HepG2 (cell line): ENCODE measurements at regions not wholly inside any gene's neighbourhood (a gene's known extent, or its start where the extent isn't known, plus 50 kb on each side); places are given as distances from the start of the nearest gene placed in this dataset.

ENCODE experiments used
- ATAC-seq: fragments of 200-7000 bp; cut with Tn5 transposase; 3 replicates; pipeline ENCODE4 v1.9.1; 2020; ENCODE audit warnings: mild to moderate bottlenecking, moderate library complexity
- BruUV-seq: library from RNA; stranded (reverse); fragments of 400-500 nt; replicated peaks from 2 replicates; lab custom pipeline; 2021; lab: Mats Ljungman, UMichigan
- CTCF ChIA-PET: fragments of 300-600 bp; formaldehyde crosslinking; extraction: SDS; loops from one replicate; lab custom pipeline; 2021; ENCODE audit warnings: low total read pairs, inconsistent platforms, low intra/inter-chr PET ratio; lab: Yijun Ruan, JAX
- POLR2A ChIA-PET: fragments of 350-600 bp; sonication (Branson Sonifier 250); formaldehyde crosslinking; loops from one replicate; lab custom pipeline; 2020; ENCODE audit warnings: antibody characterized with exemption, inconsistent platforms; lab: Yijun Ruan, JAX
- DNase-seq: peaks from one replicate; pipeline ENCODE4 v3.0.0-alpha.2; 2015; ENCODE audit warnings: low spot score
- FAIRE-seq: peaks from 3 replicates; lab custom pipeline; 2011; peaks lifted over from hg19 to GRCh38; lab: Jason Lieb, UNC
- H2AFZ ChIP-seq: one replicate; pipeline ENCODE4 v1.6.1; 2011; ENCODE audit warnings: low read length, inconsistent platforms
- H3K27ac ChIP-seq: fragments of 300-600 bp; 3 replicates; pipeline ENCODE4 v1.8.0; 2011; ENCODE audit warnings: mixed run types, mild to moderate bottlenecking, mixed read lengths, low read length, inconsistent platforms; ENCODE audit not compliant: insufficient read depth; ENCODE audit errors: extremely low read length
- H3K27me3 ChIP-seq, 2 experiments: fragments of 200-600 bp in 1 of 2; 2 replicates in 1 of 2; 3 replicates in 1 of 2; pipeline versions ENCODE4 v1.6.0 to v1.8.0; 2011; ENCODE audit warnings: low read length in 2 of 2, mild to moderate bottlenecking in 2 of 2, moderate library complexity in 2 of 2, inconsistent platforms in 1 of 2; ENCODE audit not compliant: insufficient read depth in 2 of 2, control insufficient read depth in 1 of 2
- H3K36me3 ChIP-seq, 2 experiments: fragments of 200-600 bp in 1 of 2; replicated peaks in 1 of 2; 2 replicates in 1 of 2; 3 replicates in 1 of 2; pipeline versions ENCODE4 v1.5.1 to v1.8.0; 2011; ENCODE audit warnings: low read length in 2 of 2, inconsistent platforms in 1 of 2; ENCODE audit not compliant: insufficient read depth in 2 of 2, control insufficient read depth in 1 of 2
- H3K4me1 ChIP-seq: 2 replicates; pipeline ENCODE4 v1.5.1; 2012; ENCODE audit warnings: low read length, inconsistent platforms; ENCODE audit not compliant: insufficient read depth
- H3K4me2 ChIP-seq: 2 replicates; pipeline ENCODE4 v1.6.0; 2011; ENCODE audit warnings: low read depth, low read length, inconsistent platforms
- H3K4me3 ChIP-seq, 3 experiments: fragments of 200-600 bp in 1 of 3; sonication (generic), shearing (Covaris generic) in 1 of 3; replicated peaks in 1 of 3; 2 replicates each; pipeline ENCODE4 v1.5.1; 2011 to 2016; ENCODE audit warnings: low read length in 3 of 3, inconsistent platforms in 2 of 3, low read depth in 2 of 3, mild to moderate bottlenecking in 2 of 3, control low read depth in 1 of 3, mixed read lengths in 1 of 3; ENCODE audit not compliant: insufficient read depth in 1 of 3
- H3K79me2 ChIP-seq: one replicate; pipeline ENCODE4 v1.6.1; 2011; ENCODE audit warnings: low read length, inconsistent platforms; ENCODE audit not compliant: insufficient read depth
- H3K9ac ChIP-seq: 2 replicates; pipeline ENCODE4 v1.6.0; 2011; ENCODE audit warnings: mild to moderate bottlenecking, low read depth, low read length, inconsistent platforms; ENCODE audit not compliant: insufficient read depth
- H3K9me3 ChIP-seq: 2 replicates; pipeline ENCODE4 v1.5.1; 2012; ENCODE audit warnings: mild to moderate bottlenecking, low read length
- H4K20me1 ChIP-seq: 2 replicates; pipeline ENCODE4 v1.6.0; 2011; ENCODE audit warnings: inconsistent platforms, mild to moderate bottlenecking, low read length, moderate library complexity; ENCODE audit not compliant: insufficient read depth
- AGO1 ChIP-seq: fragments of 200-400 bp; formaldehyde crosslinking; IDR thresholded peaks from 2 replicates; pipeline ENCODE4 v1.6.1; 2017; ENCODE audit warnings: mild to moderate bottlenecking, low read depth, low read length, moderate library complexity; ENCODE audit not compliant: poor library complexity, severe bottlenecking
- ARNTL ChIP-seq: sonication (generic); formaldehyde crosslinking; IDR thresholded peaks from 2 replicates; pipeline ENCODE4 v1.4.0; 2020; ENCODE audit warnings: mild to moderate bottlenecking, missing genetic modification reagents
- EHMT2 ChIP-seq: fragments of 200-600 bp; sonication (generic); IDR thresholded peaks from 2 replicates; pipeline ENCODE4 v1.7.0; 2017; ENCODE audit warnings: antibody characterized with exemption, low read depth, low read length, borderline replicate concordance
- FOXO1 ChIP-seq: sonication (generic); formaldehyde crosslinking; IDR thresholded peaks from 2 replicates; pipeline ENCODE4 v1.4.0; 2020; ENCODE audit warnings: missing genetic modification reagents
- MATR3 ChIP-seq: sonication (generic); formaldehyde crosslinking; IDR thresholded peaks from 2 replicates; pipeline ENCODE4 v1.4.0; 2020; ENCODE audit warnings: missing genetic modification reagents
- NR2F2 ChIP-seq: IDR thresholded peaks from 2 replicates; pipeline ENCODE4 v1.6.1; 2012; ENCODE audit warnings: low read depth, inconsistent platforms, borderline replicate concordance
- PHF5A ChIP-seq: IDR thresholded peaks from one replicate; pipeline ENCODE4 v1.6.1; 2018; ENCODE audit warnings: low read depth, missing genetic modification reagents; ENCODE audit not compliant: unreplicated experiment
- TSC22D2 ChIP-seq: sonication (generic); formaldehyde crosslinking; IDR thresholded peaks from 2 replicates; pipeline ENCODE4 v1.5.1; 2020; ENCODE audit warnings: missing genetic modification reagents, mild to moderate bottlenecking, borderline replicate concordance
- ZNF703 ChIP-seq: sonication (generic); formaldehyde crosslinking; IDR thresholded peaks from 2 replicates; pipeline ENCODE4 v1.5.1; 2020; ENCODE audit warnings: missing genetic modification reagents, mild to moderate bottlenecking, moderate library complexity, borderline replicate concordance
- ZNF878 ChIP-seq: sonication (generic); formaldehyde crosslinking; IDR thresholded peaks from 2 replicates; pipeline ENCODE4 v1.8.1; 2023; ENCODE audit warnings: mild to moderate bottlenecking, missing genetic modification reagents, moderate library complexity
- WGBS: methylation state at CpG from one replicate; pipeline ENCODE4 v1.1.6; 2017; ENCODE audit warnings: low lambda C conversion rate; 5-methylcytosine and 5-hydroxymethylcytosine counted together
- in situ Hi-C: cut with HindIII; loops from 2 replicates; pipeline ENCODE4 v1.10.0; 2017; ENCODE audit warnings: low pct_unique_long_range_greater_than_20kb; ENCODE audit not compliant: extremely low pct_ligation_motif_present
- intact Hi-C: fragments of 100-400 bp; cut with micrococcal nuclease; formaldehyde crosslinking; loops from one replicate; pipeline ENCODE4 v1.10.0; 2022; ENCODE audit not compliant: unreplicated experiment
- TF ChIP-seq, protein P1 (sequence below): sonication (generic); formaldehyde crosslinking; IDR thresholded peaks from 2 replicates; pipeline ENCODE4 v1.4.0; 2020; ENCODE audit warnings: missing genetic modification reagents
- TF ChIP-seq, protein P2 (sequence below): sonication (generic); formaldehyde crosslinking; IDR thresholded peaks from 2 replicates; pipeline ENCODE4 v1.8.1; 2022; ENCODE audit warnings: low read depth, mild to moderate bottlenecking, missing genetic modification reagents

DNA sequence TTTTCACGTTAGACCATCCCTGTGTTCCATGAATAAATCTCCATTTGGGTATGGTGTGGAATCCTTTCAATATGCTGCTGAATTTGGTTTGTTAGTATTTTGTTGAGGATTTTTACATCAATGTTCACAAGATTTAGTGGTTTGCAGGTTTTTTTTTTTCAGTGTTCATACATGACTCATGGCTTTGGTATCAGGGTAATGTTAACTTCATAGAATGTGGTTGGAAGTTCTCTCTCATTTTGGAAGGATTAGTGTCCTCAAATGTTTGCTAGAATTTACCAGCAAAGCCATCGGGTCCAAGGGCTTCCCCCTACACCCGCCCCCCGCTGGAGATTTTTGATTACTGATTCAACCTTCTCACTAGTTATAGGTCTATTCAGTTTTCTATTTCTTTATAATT is 398.0 kb downstream of the NXPH1 start (continued):
- TF ChIP-seq, protein P1, sequence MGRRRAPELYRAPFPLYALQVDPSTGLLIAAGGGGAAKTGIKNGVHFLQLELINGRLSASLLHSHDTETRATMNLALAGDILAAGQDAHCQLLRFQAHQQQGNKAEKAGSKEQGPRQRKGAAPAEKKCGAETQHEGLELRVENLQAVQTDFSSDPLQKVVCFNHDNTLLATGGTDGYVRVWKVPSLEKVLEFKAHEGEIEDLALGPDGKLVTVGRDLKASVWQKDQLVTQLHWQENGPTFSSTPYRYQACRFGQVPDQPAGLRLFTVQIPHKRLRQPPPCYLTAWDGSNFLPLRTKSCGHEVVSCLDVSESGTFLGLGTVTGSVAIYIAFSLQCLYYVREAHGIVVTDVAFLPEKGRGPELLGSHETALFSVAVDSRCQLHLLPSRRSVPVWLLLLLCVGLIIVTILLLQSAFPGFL (CRISPR knock-in tag): no peak
- TF ChIP-seq ZNF703 (no peak), TSC22D2 (CRISPR knock-in tag) (no peak), EHMT2 (no peak), FOXO1 (CRISPR knock-in tag) (no peak), NR2F2 (no peak), AGO1 (no peak), PHF5A (CRISPR knock-in tag) (no peak)

DNA sequence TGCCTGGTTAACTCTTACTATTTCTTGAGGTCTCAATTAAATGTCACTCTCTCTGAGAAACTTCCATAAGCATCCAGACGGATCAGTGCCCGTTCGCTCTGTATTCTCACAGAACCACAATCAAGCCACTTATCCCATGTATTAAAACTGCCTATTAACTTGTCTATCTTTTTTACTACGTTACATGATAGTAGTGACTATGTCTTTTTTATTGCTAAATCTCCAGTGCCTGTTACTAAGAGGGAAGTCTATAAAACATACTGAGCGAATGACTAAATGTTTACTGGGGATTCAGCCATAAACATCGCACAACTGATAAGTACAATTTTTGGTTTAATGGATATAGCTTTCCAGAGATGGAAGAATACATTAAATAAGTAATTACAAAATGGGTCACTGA is 399.9 kb downstream of the NXPH1 start:
- Histone ChIP-seq H3K36me3 (no peaks in the 10 kb centered on the region), H3K4me1 (no peaks in the 10 kb centered on the region), H4K20me1 (no peaks in the 10 kb centered on the region), H3K79me2 (no peaks in the 10 kb centered on the region), H3K9me3 (peaks cover 80% of the 10 kb centered on the region), H3K27me3 (no peaks in the 10 kb centered on the region), H3K9ac (no peak overlapping the region), H3K4me3 (no peak overlapping the region), H3K27ac (no peak overlapping the region), H2AFZ (no peak overlapping the region), H3K4me2 (no peak overlapping the region)
- FAIRE-seq (no peak), DNase-seq (no peak), ATAC-seq (no peak)
- ChIA-PET CTCF (no interaction called here), POLR2A (no interaction called here)
- intact Hi-C loops: no loop called here
- TF ChIP-seq MATR3 (CRISPR knock-in tag) (no peak), ARNTL (CRISPR knock-in tag) (no peak), ZNF878 (CRISPR knock-in tag) (no peak)
- TF ChIP-seq, protein P2, sequence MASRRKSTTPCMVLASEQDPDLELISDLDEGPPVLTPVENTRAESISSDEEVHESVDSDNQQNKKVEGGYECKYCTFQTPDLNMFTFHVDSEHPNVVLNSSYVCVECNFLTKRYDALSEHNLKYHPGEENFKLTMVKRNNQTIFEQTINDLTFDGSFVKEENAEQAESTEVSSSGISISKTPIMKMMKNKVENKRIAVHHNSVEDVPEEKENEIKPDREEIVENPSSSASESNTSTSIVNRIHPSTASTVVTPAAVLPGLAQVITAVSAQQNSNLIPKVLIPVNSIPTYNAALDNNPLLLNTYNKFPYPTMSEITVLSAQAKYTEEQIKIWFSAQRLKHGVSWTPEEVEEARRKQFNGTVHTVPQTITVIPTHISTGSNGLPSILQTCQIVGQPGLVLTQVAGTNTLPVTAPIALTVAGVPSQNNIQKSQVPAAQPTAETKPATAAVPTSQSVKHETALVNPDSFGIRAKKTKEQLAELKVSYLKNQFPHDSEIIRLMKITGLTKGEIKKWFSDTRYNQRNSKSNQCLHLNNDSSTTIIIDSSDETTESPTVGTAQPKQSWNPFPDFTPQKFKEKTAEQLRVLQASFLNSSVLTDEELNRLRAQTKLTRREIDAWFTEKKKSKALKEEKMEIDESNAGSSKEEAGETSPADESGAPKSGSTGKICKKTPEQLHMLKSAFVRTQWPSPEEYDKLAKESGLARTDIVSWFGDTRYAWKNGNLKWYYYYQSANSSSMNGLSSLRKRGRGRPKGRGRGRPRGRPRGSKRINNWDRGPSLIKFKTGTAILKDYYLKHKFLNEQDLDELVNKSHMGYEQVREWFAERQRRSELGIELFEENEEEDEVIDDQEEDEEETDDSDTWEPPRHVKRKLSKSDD: no peak
- in situ Hi-C loops: no loop called here
- BruUV-seq: no TSS peak
- WGBS: 26% methylated on average over 6 of the region's 6 CpGs
